ENCODE measurements at regions not wholly inside any gene's neighbourhood (a gene's known extent, or its start where the extent isn't known, plus 50 kb on each side); places are given as distances from the start of the nearest gene placed in this dataset.

DNA sequence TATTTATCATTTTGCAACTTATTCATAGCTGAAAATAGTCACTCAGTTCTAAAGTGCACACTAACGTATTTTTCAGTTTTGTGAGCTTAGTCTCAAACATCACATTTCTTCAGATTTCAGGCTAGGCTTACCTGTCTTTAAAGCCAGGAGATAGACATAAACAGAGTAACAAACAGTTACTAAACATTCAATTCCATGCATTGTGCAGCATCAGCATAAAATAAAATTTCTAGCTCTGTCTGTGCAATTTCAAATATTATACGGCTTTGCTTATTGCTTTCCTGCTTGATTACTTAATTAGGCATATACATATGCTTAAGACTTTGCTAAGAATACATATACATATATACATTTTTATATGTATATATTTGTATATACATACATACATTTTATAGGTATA, 637.0 kb downstream of the NR4A2 start:
- TF ChIP-seq CTCF (conservative IDR thresholded peaks at IDR 0.05 in 1 of 2, IDR thresholded peaks at IDR 0.05 in 1 of 2; ENCODE audit: low read depth in 1 of 2, low read length in 2 of 2) (no peak), EZH2 (IDR thresholded peaks at IDR 0.05; ENCODE audit: low read length, missing control alignments) (no peak)

All from fibroblast of lung (primary cell).